GM18498 (cell line): ENCODE measurements at regions not wholly inside any gene's neighbourhood (a gene's known extent, or its start where the extent isn't known, plus 50 kb on each side); places are given as distances from the start of the nearest gene placed in this dataset.
"Not testable (repeated sequence)": the region's sequence is repeated elsewhere in the genome, so short reads cannot be mapped to it uniquely, and the experiment has no call there.

ENCODE experiments used
- ATAC-seq: cut with Tn5 transposase; IDR thresholded peaks from one replicate; pipeline ENCODE4 v1.9.1; 2021; ENCODE audit warnings: mild to moderate bottlenecking, moderate library complexity; ENCODE audit not compliant: unreplicated experiment

DNA sequence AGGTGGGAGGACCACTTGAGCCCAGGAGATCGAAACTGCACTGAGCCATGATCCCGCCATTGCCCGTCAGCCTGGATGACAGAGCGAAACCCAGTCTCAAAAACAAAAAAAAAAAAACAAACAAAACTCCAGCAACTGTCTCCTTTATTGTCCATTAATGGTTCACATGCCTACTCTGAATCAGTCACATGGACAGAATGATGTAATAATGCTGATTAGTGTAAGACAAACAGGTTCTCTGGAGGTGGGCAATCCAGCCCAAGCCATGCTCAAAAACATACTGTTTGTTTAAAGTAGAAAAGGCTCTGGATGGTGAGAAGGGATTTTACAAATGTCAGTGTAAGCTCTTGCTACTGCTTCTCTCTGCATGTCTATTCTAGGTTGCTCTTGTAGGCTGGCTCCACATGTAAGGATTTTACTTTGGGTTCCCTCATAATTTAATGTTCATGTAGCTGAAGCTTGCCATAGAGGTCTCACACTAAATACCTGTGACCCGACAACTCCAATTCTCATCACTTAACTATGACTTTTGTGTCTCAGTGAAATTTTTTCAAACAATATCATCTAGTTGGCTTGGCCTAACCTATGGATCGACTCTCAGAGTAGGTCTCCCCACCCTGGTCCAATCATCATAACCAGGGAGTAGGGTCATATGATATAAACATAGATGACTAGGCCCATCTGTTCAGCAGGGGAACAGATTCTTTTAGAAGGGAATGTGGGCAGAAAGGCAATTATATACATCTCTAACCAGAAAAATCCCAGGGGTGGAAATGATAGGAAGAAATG lies 83.9 kb upstream of the SLC39A10 start:
- ATAC-seq, result no peak

DNA sequence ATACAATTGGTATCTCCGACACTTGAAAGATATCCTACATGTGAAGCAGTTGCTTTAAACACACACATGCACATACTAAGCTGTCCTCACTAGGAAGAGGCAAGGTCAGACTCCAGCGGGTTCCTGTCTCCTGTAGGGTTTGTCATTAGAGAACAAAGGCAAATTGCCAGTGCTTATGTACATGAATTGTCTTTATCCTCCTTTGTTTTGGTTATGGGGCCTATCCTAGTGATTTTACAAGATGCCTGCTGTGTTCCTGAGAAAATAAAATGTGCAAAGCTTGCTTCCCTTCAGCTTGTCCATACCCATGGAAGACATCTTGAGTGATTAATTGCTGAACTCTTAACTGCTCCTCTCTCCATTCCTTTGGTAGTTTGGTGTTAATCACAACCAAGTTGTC lies 86.7 kb upstream of the SLC39A10 start:
- no peak for ATAC-seq

DNA sequence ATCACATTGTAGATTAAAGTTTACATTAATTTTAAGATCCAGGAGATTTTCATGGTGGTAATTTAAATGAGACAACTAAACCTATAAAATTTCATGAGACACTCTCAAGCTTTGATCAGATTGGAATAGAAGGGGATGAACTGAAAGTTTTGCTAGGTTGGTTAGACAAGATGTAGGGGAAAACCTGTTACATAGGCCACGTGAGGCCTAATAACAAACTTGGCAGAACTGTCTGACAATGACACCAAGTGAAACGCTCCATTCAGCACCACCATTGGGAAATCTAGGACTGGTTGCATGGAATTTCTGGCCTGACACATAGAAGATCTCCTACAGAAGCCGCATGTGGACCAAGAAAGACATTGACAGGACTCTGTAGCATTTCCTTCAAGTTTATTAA lies 87.8 kb upstream of the SLC39A10 start:
- no peak for ATAC-seq

DNA sequence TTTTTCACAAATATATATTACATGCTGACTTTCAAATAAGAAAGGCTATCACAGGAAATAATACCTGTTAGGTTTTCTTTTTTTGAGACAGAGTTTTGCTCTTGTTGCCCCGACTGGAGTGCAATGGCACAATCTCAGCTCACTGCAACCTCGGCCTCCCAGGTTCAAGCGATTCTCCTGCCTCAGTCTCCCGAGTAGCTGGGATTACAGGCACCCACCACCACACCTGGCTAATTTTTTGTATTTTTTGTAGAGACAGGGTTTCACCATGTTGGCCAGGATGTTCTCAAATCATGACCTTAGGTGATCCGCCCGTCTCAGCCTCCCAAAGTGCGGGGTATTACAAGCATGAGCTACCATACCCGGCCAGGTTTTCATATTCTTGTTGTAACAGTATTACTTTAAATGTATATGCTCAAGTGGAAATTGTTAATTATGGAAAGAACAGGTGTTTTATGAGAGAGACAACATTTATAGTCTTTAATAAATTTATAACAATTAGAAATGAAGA lies 92.3 kb upstream of the SLC39A10 start:
- ATAC-seq, result not testable (repeated sequence)

DNA sequence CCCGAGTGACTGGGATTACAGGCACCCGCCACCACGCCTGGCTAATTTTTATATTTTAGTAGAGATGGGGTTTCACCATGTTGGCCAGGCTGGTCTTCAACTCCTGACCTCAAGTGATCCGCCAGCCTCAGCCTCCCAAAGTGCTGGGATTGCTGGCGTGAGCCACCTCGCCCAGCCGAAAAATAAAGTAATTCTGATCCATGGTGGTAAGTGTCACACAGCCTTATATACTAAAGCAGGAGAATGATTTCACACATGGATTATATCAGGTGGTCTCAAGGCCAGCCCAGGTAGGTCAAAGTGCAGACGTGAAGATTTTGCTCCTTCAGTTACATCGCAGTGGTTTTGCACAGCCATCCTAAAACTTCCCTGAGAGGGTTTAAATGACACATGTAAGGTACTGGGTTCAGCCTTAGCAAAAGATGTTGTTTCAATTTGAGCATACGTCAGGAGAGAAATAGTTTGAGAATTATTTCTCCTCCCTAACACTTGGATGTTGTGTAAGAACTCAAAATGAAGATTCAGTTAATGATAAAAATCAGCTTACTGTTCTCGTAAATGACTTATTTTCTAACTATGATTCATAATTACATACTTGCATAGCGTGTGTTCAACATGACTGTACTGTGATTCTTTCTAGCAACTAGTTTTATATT lies 93.0 kb upstream of the SLC39A10 start:
- ATAC-seq, result no peak

DNA sequence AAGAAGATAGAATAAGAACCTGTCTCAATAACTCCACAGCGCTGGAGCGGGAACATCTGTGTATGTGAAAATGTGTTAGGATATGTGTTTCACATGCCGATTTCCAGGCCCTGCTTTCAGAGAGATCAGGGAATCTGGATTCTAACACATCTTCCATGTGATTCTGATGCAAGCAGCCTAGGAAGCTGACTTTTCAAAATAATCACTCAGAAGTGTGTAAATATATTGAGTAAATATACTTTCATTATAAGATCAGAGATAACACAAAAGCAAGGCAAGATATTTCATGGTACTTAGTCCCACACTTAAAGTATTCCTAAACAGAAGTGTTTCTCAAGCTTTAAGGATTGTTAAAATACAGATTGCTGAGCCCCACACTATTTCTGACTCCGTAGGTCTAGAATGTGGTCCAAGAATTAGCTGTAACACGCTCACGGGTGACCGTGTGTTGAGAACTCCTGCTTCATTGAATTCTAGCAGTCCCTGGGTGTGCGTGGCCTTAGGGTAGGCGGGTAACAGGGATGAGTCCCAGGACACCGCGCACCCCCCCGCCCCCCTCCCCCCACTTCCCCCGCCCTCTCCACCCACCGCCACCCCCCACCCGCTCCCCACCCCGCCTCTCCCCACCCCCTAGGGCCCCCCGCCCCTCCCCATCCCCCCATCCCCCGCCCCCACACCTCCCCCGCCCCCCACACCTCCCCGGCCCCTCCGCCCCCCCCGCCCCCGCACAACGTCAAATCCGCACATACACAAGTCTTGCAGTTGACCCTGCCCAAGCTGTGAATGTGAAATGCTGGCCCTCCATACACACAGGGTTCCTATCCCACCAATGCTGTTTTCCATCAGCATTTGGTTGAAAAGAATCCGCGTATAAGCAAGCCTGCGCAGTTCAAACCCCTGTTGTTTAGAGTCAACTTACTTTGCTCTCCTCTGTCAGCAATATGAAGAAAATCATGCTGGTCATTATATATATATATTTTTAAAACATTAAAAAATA lies 94.2 kb upstream of the SLC39A10 start:
- ATAC-seq, result no peak

DNA sequence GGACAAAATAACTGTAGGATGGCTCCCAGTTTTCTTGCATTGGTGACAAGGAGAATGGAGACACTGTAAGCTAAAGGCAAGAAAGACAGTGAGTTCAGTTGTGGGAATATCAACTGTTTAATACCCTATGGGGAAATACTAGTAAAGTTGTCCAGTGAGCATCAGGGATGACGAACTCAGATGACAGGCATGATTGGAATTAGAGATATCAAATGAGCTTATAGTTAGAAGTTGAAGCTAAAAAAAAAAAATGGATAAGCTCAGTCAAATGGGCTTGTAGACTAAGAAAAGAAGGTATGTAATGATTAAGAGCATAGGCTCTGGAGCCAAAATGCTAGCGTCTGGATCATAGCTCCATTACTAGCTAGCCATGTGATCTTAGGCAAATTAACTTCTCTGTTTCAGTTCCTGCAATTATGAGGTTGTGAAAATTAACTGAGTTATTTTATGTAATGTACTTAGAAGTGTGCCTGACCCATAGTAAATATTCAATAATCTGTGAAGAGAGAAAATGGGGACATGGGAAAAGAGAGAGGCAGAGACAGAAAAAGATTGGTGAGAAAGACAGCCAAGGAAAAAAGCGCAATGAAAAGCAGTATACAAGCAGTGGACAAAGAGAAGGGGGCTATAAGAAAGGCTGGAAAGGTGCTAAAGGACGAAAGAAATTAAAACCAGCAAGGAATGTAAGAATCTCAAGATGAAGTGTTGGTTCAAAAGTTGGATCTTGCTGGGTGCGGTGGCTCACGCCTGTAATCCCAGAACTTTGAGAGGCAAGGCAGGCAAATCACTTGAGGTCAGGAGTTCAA lies 95.7 kb upstream of the SLC39A10 start:
- peak; percentile 54 for ATAC-seq

DNA sequence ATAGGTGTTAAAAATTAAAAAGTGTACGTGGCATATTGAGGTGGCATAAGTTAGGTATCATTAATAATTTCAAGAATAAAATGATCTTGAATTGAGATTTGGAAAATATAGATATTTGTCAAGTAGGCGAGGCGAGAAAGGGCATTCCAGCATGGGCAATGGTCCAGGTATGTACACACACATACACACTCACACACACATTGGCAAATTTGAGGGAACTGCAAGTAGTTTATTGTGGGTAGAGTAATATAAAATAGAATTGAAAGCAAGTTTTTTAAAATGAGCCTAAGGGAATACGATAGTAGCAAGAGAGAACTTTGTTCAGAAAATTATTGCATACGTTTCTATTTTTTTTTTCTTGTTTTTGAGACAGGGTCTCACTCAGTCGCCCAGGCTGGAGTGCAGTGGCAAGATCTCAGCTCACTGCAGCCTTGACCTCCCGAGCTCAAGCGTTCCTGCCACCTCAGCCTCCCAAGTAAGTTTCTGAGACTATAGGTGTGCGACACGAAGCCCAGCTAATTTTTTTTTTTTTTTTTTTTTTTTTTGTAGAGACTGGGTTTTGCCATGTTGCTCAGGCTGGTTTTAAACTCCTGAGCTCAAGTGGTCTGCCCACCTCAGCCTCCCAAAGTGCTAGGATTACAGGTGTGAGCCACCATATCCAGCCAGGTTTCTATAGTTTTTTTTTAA lies 96.7 kb upstream of the SLC39A10 start:
- ATAC-seq, result no peak

DNA sequence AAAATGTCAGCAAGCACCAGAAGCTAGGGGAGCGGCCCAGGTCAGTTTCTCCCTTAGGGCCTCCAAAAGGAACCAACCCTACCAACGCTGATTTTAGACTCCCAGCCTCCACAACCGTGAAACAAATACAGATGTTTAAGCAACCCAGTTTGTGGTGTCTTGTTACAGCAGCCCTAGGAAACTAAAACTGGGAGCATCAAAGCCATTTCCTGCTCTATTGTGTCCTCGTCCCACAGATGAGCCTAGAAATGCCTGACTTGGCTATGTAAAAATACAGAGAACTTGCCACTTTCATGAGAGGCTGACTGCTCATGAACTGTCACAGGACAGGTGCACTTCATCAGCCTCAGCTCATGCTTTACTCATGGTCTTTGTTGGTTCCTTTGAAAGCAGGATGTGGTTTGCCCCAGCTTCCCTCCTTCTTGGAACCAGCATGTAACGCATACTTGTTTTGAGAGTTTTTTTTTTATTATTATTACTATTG lies 97.6 kb upstream of the SLC39A10 start:
- peak; percentile 86 for ATAC-seq

DNA sequence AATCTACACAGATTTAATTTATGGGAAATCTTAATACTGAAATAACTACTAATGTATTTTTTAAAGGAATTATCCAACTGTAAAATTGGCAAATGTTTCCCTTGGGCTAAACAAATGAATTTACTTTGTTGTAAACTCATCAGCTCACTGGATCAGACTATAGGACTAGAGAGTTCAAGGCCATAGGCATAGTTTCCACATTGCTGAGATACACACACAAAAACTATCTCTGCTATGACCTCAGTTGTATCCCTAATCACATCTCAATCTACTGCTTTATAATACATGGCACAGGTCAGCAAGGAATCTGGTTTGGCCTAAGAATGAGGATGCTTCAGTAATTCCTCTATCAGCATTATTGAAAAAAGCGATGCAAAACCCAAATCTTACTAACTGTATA lies 101.1 kb upstream of the SLC39A10 start:
- no peak for ATAC-seq

DNA sequence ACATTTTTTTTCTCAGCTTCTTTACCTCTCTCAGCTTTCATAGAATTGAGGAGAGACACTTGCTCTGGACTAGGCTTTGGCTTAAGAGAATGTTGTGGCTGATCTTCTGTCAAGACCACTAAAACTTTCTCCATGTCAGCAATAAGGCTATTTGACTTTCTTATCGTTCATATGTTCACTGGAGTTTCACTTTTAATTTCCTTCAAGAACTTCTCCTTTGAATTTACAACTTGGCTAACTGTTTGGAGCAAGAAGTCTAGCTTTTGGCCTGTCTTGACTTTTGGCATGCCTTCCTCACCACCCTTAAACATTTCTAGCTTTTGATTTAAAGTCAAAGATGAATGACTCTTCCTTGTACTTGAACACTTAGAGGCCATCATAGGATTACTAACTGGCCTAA lies 104.4 kb upstream of the SLC39A10 start:
- no peak for ATAC-seq

DNA sequence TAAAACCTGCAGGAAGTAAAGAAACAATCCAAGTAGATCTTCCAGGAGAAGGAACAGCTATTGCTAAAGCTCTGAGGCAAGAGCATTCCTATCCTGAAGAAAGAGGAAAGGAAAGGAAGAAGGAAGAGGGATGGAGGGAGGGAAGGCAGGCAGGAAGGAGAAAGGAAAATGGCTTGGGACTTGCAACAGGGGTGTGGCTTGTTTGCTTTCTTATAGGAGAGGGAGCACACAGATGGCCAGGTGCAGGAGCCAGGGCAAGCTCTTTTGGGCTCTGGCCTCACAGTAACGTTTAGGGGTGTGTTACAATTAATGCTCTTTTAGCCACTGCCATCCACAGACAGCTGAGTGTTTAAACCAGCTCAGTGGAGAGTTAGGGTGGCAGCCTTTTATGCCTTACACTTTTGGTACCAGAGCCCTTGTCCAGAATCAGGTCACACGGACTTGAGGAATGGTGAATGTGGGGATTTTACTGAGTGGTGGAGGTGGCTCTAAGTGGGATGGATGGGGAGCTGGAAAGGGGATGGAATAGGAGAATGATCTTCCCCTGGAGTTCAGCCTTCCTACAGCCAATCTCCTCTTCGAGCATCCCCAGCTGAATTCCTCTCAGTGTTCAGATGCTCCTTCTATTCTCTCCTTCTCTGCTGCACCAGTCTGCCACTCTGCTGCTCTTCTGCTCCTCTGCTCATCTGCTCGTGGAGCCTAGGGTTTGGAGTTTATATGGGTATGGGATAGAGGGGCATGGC lies 108.7 kb upstream of the SLC39A10 start:
- no peak for ATAC-seq

DNA sequence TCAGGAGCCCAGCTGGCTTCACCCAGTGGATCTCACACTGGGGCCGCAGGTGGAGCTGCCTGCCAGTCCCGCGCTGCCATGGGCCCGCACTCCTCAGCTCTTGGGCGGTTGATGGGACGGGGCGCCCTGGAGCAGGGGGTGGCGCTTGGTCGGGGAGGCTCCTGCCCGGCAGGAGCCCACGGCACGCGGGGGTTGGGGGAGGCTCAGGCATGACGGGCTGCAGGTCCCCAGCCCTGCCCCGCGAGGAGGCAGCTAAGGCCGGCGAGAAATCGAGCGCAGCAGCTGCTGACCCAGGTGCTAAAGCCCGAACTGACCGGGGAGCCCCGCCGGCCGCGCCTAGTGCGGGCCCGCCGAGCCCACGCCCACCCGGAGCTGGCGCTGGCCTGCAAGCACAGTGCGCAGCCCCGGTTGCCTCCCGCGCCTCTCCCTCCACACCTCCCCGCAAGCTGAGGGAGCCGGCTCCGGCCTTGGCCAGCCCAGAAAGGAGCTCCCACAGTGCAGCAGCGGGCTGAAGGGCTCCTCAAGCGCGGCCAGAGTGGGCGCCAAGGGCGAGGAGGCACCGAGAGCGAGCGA lies 109.7 kb upstream of the SLC39A10 start:
- not testable (repeated sequence) for ATAC-seq

DNA sequence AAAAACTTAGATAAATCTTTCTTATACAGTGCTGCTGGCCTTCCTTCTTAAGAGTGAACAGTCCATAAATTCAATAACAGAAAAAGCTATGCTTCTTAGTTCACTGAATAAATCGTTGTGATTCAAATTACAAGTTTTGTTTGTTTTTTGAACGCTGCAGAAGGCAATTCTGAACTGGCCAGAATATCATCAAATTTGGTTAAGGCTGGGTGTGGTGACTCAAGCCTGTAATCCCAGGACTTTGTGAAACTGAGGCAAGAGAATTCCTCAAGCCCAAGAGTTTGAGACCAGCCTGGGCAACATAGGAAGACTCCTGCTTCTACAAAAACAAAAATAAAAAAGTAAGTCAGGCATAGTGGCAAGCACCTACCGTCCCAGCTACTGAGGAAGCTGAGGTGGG lies 111.2 kb upstream of the SLC39A10 start:
- no peak for ATAC-seq

DNA sequence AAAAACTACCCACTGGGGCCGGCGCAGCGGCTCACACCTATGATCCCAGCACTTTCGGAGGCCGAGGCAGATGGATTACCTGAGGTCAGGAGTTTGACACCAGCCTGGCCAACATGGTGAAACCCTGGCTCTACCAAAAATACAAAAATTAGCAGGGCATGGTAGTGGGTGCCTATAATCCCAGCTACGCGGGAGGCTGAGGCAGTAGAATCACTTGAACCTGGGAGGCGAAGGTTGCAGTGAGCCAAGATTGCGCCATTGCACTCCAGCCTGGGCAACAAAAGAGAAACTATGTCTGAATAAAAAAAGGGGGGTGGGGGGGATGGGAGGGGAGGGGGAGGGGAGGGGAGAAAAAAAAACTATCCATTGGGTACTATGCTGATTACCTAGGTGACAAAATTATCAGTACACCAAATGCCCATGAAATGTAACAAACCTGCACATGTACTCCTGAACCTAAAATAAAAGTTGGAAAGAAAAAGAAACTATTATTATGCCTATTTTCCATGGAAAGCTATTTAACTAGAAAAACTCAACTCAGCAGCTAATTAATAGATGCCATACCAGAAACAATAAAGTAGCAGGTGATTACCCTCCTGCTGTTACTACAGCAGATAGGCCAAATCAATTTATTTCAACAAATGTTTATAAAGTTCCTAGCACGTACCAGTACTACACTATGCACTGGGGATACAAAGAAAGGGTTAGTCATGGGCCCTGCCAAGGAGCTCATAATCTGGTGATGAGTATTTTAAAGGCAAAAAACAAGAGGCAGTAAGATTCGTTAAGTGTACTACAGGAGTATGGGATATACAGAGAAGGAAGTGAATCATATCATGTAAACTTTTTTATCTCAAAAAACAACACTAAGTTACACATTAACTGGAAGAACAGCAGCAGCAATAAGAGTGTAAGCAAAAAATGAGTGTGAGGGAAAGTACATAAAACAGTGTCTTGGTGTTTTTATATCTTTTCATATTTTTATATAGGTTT lies 112.8 kb upstream of the SLC39A10 start:
- ATAC-seq, result peak; percentile 90

DNA sequence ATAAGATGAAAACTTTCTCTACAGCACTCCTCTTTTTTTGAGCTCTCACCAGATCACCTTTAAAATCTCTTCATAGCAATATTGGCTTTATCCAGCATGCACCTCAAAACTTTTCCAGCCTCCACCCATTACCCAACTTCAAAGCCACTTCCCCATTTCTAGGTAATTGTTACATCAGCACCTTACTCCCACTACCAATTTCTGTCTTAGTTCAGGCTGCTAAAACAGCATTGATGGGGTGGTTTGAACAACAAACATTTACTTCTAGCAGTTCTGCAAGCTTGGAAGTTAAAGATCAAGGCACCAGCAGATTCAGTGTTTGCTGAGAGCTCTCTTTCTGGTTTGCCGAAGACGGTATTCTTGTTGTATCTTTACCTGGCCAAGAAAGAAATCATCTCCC lies 114.0 kb upstream of the SLC39A10 start:
- ATAC-seq, result no peak

DNA sequence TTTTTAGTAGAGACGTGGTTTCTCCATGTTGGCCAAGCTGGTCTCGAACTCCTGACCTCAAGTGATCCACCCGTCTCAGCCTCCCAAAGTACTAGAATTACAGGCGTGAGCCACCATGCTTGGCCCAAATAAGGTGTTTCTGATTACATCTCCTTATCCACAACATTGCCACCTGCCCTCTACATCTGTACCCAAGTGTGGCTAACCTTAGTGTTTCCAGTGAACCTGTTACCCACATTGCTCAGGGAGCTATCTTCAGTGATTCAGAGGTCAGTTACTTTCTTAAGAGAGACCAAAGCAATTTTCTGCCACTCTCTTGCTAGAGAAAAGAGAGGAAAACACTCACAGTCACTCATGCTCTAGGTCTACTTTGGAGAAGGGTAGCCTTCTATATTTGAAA lies 115.0 kb upstream of the SLC39A10 start:
- no peak for ATAC-seq
